GM23248 (cell line): ENCODE measurements at regions not wholly inside any gene's neighbourhood (a gene's known extent, or its start where the extent isn't known, plus 50 kb on each side); places are given as distances from the start of the nearest gene placed in this dataset.

ENCODE experiments used
- DNase-seq: peaks from one replicate; pipeline ENCODE4 v3.0.0-alpha.2; 2015
- H2AFZ ChIP-seq: fragments of 200-600 bp; sonication (generic); 2 replicates; pipeline ENCODE4 v1.6.1; 2016; ENCODE audit warnings: antibody characterized with exemption
- H3F3A ChIP-seq: fragments of 200-600 bp; sonication (generic); 2 replicates; pipeline ENCODE4 v1.6.1; 2016; ENCODE audit warnings: mild to moderate bottlenecking, antibody characterized with exemption, mixed run types; ENCODE audit not compliant: insufficient read depth
- H3K27ac ChIP-seq: fragments of 200-600 bp; sonication (generic); 2 replicates; pipeline ENCODE4 v1.5.1; 2016; ENCODE audit warnings: mild to moderate bottlenecking
- H3K27me3 ChIP-seq: fragments of 200-600 bp; sonication (generic); replicated peaks from 2 replicates; pipeline ENCODE4 v1.6.1; 2016; ENCODE audit warnings: mild to moderate bottlenecking; ENCODE audit not compliant: insufficient read depth
- H3K36me3 ChIP-seq: fragments of 200-600 bp; sonication (generic); 2 replicates; pipeline ENCODE4 v1.6.1; 2016; ENCODE audit warnings: low read depth, mild to moderate bottlenecking
- H3K4me1 ChIP-seq: fragments of 200-600 bp; sonication (generic); 2 replicates; pipeline ENCODE4 v1.6.1; 2016; ENCODE audit warnings: mild to moderate bottlenecking; ENCODE audit not compliant: insufficient read depth
- H3K4me2 ChIP-seq: fragments of 200-600 bp; sonication (generic); one replicate; pipeline ENCODE4 v1.6.1; 2016; ENCODE audit warnings: mild to moderate bottlenecking; ENCODE audit not compliant: unreplicated experiment
- H3K4me3 ChIP-seq: fragments of 200-600 bp; sonication (generic); 2 replicates; pipeline ENCODE4 v1.5.1; 2016; ENCODE audit warnings: mild to moderate bottlenecking
- H3K79me2 ChIP-seq: fragments of 200-600 bp; sonication (generic); 2 replicates; pipeline ENCODE4 v1.6.1; 2016; ENCODE audit warnings: mild to moderate bottlenecking; ENCODE audit not compliant: insufficient read depth
- H3K9ac ChIP-seq: fragments of 200-600 bp; sonication (generic); 2 replicates; pipeline ENCODE4 v1.6.1; 2016; ENCODE audit warnings: mild to moderate bottlenecking
- H3K9me2 ChIP-seq: fragments of 200-600 bp; sonication (generic); 2 replicates; pipeline ENCODE4 v1.6.1; 2016; ENCODE audit warnings: mixed run types, mild to moderate bottlenecking, moderate library complexity; ENCODE audit not compliant: insufficient read depth
- H3K9me3 ChIP-seq: fragments of 200-600 bp; sonication (generic); one replicate; pipeline ENCODE4 v1.6.1; 2017; ENCODE audit warnings: low read depth
- H4K20me1 ChIP-seq: fragments of 200-600 bp; sonication (generic); 2 replicates; pipeline ENCODE4 v1.6.0; 2016; ENCODE audit not compliant: insufficient read depth
- EZH2 ChIP-seq: fragments of 200-600 bp; sonication (generic); IDR thresholded peaks from 2 replicates; pipeline ENCODE4 v1.6.1; 2018; ENCODE audit warnings: antibody characterized with exemption, mild to moderate bottlenecking; ENCODE audit not compliant: insufficient read depth, poor library complexity, severe bottlenecking
- EZH2phosphoT487 ChIP-seq: fragments of 200-600 bp; sonication (generic); IDR thresholded peaks from 2 replicates; pipeline ENCODE4 v1.6.1; 2018; ENCODE audit warnings: antibody characterized with exemption, moderate library complexity, mild to moderate bottlenecking, low read depth; ENCODE audit not compliant: insufficient read depth
- WGBS, 2 experiments: methylation state at CpG; one replicate each; pipeline ENCODE4 v1.1.6; 2015 to 2017; ENCODE audit warnings: low lambda C conversion rate in 2 of 2, low coverage in 1 of 2; ENCODE audit errors: missing lambda C conversion rate in 2 of 2; 5-methylcytosine and 5-hydroxymethylcytosine counted together
- in situ Hi-C: fragments of 300-500 bp; cut with MboI; formaldehyde crosslinking; loops from 2 replicates; pipeline ENCODE4 v1.15.0; 2020

DNA sequence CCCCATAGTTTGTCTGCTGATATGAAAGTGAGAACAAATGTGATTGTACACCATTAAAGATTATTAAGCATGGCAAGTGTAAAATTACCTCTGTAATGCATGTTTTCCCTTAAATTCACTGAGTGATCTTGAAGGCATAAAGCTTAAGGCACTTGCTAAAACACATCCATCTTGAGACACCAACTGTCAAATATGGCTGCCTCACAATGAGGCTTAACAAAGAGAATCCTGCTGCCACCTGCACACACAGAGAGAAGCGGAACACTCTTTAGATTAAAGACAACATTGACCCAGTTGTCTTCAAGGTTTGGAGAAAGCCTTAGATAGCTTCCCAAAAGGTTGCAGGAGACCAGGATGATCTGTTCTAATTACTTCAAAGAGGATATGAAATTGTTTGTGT, 803.6 kb upstream of the GYPC start:
- no peaks in the 10 kb centered on the region for H3K79me2 ChIP-seq
- no peak for DNase-seq
- H3K4me2 ChIP-seq, result no peak overlapping the region
- no peak overlapping the region for H3K27ac ChIP-seq
- TF ChIP-seq EZH2phosphoT487 (no peak), EZH2 (no peak)
- no peaks in the 10 kb centered on the region for H3F3A ChIP-seq
- no peak overlapping the region for H2AFZ ChIP-seq
- no peaks in the 10 kb centered on the region for H3K4me1 ChIP-seq
- no peaks in the 10 kb centered on the region for H3K27me3 ChIP-seq
- no peaks in the 10 kb centered on the region for H3K9me3 ChIP-seq
- H4K20me1 ChIP-seq, result no peaks in the 10 kb centered on the region
- H3K36me3 ChIP-seq, result no peaks in the 10 kb centered on the region
- H3K9me2 ChIP-seq, result no peaks in the 10 kb centered on the region
- no peak overlapping the region for H3K4me3 ChIP-seq
- in situ Hi-C loops, result no loop called here
- WGBS, 2 experiments, result 13 to 36% methylated on average over 1 of the region's 1 CpG
- no peak overlapping the region for H3K9ac ChIP-seq

DNA sequence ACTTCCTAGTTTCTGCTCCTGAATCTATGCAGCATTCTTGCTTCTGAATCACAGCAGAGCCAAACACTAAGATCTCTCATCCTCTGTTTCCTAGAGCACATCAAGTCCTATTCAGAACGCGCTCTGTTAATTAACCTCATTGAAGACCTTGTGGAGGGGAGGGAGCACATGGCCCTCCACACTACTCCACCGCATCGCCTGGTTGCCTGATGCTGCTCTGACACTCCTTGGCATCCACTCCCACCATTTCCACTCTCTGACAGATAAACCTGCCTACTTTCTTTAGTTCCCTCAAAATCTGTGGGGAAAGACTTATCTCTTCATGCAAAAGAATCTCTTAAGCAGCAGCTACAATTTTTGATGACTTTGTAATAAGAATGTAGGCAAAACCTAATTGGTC, 802.3 kb upstream of the GYPC start:
- Histone ChIP-seq H3K27ac (no peak overlapping the region), H3K9me3 (no peaks in the 10 kb centered on the region), H3K4me2 (no peak overlapping the region), H3K36me3 (no peaks in the 10 kb centered on the region), H3F3A (no peaks in the 10 kb centered on the region), H2AFZ (no peak overlapping the region), H3K79me2 (no peaks in the 10 kb centered on the region), H3K9ac (no peak overlapping the region), H3K4me3 (no peak overlapping the region), H3K4me1 (no peaks in the 10 kb centered on the region), H3K27me3 (no peaks in the 10 kb centered on the region), H4K20me1 (no peaks in the 10 kb centered on the region), H3K9me2 (no peaks in the 10 kb centered on the region)
- TF ChIP-seq EZH2phosphoT487 (no peak), EZH2 (no peak)
- 53 to 59% methylated on average over 4 of the region's 4 CpGs for WGBS, 2 experiments
- no peak for DNase-seq
- in situ Hi-C loops, result no loop called here

GRCh38 chr2:125855204-125855603, 800.8 kb upstream of the GYPC start:
- 14 to 18% methylated on average over 3 of the region's 3 CpGs for WGBS, 2 experiments
- no peaks in the 10 kb centered on the region for H3F3A ChIP-seq
- H3K27ac ChIP-seq, result no peak overlapping the region
- no peaks in the 10 kb centered on the region for H3K4me1 ChIP-seq
- no peak for DNase-seq
- H3K36me3 ChIP-seq, result no peaks in the 10 kb centered on the region
- in situ Hi-C loops, result no loop called here
- no peak overlapping the region for H3K9ac ChIP-seq
- H3K9me2 ChIP-seq, result no peaks in the 10 kb centered on the region
- H3K4me2 ChIP-seq, result no peak overlapping the region
- no peaks in the 10 kb centered on the region for H3K9me3 ChIP-seq
- H3K79me2 ChIP-seq, result no peaks in the 10 kb centered on the region
- TF ChIP-seq EZH2phosphoT487, result no peak
- TF ChIP-seq EZH2, result no peak
- H2AFZ ChIP-seq, result no peak overlapping the region
- no peaks in the 10 kb centered on the region for H3K27me3 ChIP-seq
- H4K20me1 ChIP-seq, result no peaks in the 10 kb centered on the region
- no peak overlapping the region for H3K4me3 ChIP-seq

DNA sequence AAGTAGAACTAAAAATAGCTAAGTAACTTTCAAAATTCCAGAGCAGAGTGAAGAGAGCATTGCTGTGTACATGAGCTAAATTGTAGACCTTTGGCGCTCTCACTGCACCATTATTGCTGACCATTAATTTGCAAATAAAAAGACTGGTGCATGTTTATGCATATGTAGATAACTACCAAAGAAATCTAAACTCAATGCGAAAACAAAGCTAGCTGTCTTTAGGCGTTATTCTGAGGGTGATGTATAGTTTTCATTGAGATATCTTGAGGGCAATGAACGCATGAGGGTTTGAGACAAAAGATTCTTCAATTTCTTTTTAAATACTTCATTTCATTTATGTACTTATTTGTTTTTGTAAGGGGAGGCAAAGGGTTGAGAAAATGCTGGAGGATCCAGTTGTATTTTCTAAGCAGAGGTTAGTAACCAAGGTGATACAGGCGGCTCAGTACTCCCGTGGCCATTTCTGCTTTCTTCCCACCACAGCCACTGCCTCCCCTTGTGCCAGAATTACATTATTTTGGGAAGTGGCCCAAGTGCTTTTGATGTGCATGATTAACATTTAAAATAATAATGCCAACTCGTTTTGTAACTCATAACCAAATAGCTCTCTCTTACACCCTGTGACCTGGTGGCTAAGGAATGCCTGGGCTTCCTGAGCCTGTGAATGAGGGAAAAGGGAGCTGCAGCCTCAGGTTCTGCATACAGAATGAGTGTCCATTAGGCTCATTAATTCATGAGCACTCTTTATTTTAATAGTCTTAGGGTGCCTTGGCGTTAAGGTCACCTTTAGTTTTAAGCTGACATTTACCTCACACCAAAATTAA, 797.8 kb upstream of the GYPC start:
- Histone ChIP-seq H2AFZ (no peak overlapping the region), H3K4me2 (no peak overlapping the region), H3K9ac (no peak overlapping the region), H3K27me3 (no peaks in the 10 kb centered on the region), H3F3A (no peaks in the 10 kb centered on the region), H3K27ac (no peak overlapping the region), H3K9me3 (no peaks in the 10 kb centered on the region), H3K79me2 (no peaks in the 10 kb centered on the region), H3K9me2 (no peaks in the 10 kb centered on the region), H3K4me3 (no peak overlapping the region), H3K36me3 (no peaks in the 10 kb centered on the region), H4K20me1 (no peaks in the 10 kb centered on the region), H3K4me1 (no peaks in the 10 kb centered on the region)
- no peak for TF ChIP-seq EZH2
- TF ChIP-seq EZH2phosphoT487, result no peak
- DNase-seq, result no peak
- WGBS, 2 experiments, result 13 to 24% methylated on average over 8 of the region's 8 CpGs
- in situ Hi-C loops, result no loop called here
